ENCODE measurements at regions not wholly inside any gene's neighbourhood (a gene's known extent, or its start where the extent isn't known, plus 50 kb on each side); places are given as distances from the start of the nearest gene placed in this dataset.
"Not testable (repeated sequence)": the region's sequence is repeated elsewhere in the genome, so short reads cannot be mapped to it uniquely, and the experiment has no call there.

GRCh38 chr6:153984811-153985210, 54.2 kb upstream of the OPRM1 start:
- no peak for ATAC-seq

- ATAC-seq = no peak
These were observed 58.9 kb upstream of the OPRM1 start for GRCh38 chr6:153980171-153980570.

GRCh38 chr6:153978911-153979548, 60.0 kb upstream of the OPRM1 start:
- ATAC-seq = not testable (repeated sequence)

GRCh38 chr6:153976921-153977693, 61.9 kb upstream of the OPRM1 start:
- peak; percentile 13 to 33 for ATAC-seq

GRCh38 chr6:153966001-153966400, 73.0 kb upstream of the OPRM1 start:
- ATAC-seq = no peak

- no peak for ATAC-seq
These were observed 75.7 kb upstream of the OPRM1 start for GRCh38 chr6:153963352-153963751.

- ATAC-seq = no peak
These were observed 76.5 kb upstream of the OPRM1 start for GRCh38 chr6:153962555-153962954.

GRCh38 chr6:153960741-153961140, 78.3 kb upstream of the OPRM1 start:
- ATAC-seq = no peak

- no peak for ATAC-seq
These were observed 78.8 kb upstream of the OPRM1 start for GRCh38 chr6:153960281-153960680.

GRCh38 chr6:153959276-153959675, 79.8 kb upstream of the OPRM1 start:
- ATAC-seq = no peak

GRCh38 chr6:153958860-153959259, 80.2 kb upstream of the OPRM1 start:
- no peak for ATAC-seq

- no peak for ATAC-seq
These were observed 81.6 kb upstream of the OPRM1 start for GRCh38 chr6:153957394-153957793.

- no peak for ATAC-seq
These were observed 82.2 kb upstream of the OPRM1 start for GRCh38 chr6:153956808-153957207.

- no peak for ATAC-seq
These were observed 89.4 kb upstream of the OPRM1 start for GRCh38 chr6:153949616-153950015.

- no peak for ATAC-seq
These were observed 91.1 kb upstream of the OPRM1 start for GRCh38 chr6:153947808-153948447.

- ATAC-seq = no peak
These were observed 94.8 kb upstream of the OPRM1 start for GRCh38 chr6:153944201-153944600.

GRCh38 chr6:153942361-153942760, 96.7 kb upstream of the OPRM1 start:
- no peak for ATAC-seq

- ATAC-seq = no peak
These were observed 97.3 kb upstream of the OPRM1 start for GRCh38 chr6:153941768-153942167.

GRCh38 chr6:153938876-153939275, 100.2 kb upstream of the OPRM1 start:
- ATAC-seq = no peak

- no peak for ATAC-seq
These were observed 107.6 kb upstream of the OPRM1 start for GRCh38 chr6:153931431-153931830.

GRCh38 chr6:153927867-153928266, 111.2 kb upstream of the OPRM1 start:
- ATAC-seq = no peak

- ATAC-seq = no peak
These were observed 140.5 kb upstream of the OPRM1 start for GRCh38 chr6:153898360-153899059.

GRCh38 chr6:153882411-153882810, 156.6 kb upstream of the OPRM1 start:
- no peak for ATAC-seq

All from activated CD4-positive, CD25-positive, alpha-beta regulatory T cell treated with anti-CD3 and anti-CD28 coated beads, Interleukin-2, amount 50 U/mL, for 24 hours (primary cell).